Mesothelial cell of epicardium (in vitro differentiated cells): ENCODE measurements at regions not wholly inside any gene's neighbourhood (a gene's known extent, or its start where the extent isn't known, plus 50 kb on each side); places are given as distances from the start of the nearest gene placed in this dataset.
"Not testable (repeated sequence)": the region's sequence is repeated elsewhere in the genome, so short reads cannot be mapped to it uniquely, and the experiment has no call there.

Source experiments
- DNase-seq, 2 experiments: peaks; one replicate each; pipeline ENCODE4 v3.0.0; 2021; ENCODE audit warnings: low spot score in 2 of 2; ENCODE audit not compliant: unreplicated experiment in 2 of 2
- H3K27ac Mint-ChIP-seq: 2 replicates; pipeline ENCODE4 v1.8.0; 2021; ENCODE audit warnings: mixed read lengths
- H3K27me3 Mint-ChIP-seq: 2 replicates; pipeline ENCODE4 v1.8.0; 2021; ENCODE audit warnings: low read depth, mixed read lengths
- H3K36me3 Mint-ChIP-seq: 2 replicates; pipeline ENCODE4 v1.8.0; 2021; ENCODE audit warnings: mixed read lengths
- H3K4me1 Mint-ChIP-seq: 2 replicates; pipeline ENCODE4 v1.8.0; 2021; ENCODE audit warnings: mixed read lengths
- H3K4me3 Mint-ChIP-seq: 2 replicates; pipeline ENCODE4 v1.8.0; 2021; ENCODE audit warnings: mild to moderate bottlenecking, moderate library complexity, mixed read lengths
- H3K9me3 Mint-ChIP-seq: 2 replicates; pipeline ENCODE4 v1.8.0; 2021; ENCODE audit warnings: mixed read lengths
- TF ChIP-seq, protein P1 (sequence below): fragments of 200-600 bp; sonication (generic); IDR thresholded peaks from one replicate; pipeline ENCODE4 v1.5.0; 2021; ENCODE audit warnings: antibody characterized with exemption; ENCODE audit not compliant: unreplicated experiment

DNA sequence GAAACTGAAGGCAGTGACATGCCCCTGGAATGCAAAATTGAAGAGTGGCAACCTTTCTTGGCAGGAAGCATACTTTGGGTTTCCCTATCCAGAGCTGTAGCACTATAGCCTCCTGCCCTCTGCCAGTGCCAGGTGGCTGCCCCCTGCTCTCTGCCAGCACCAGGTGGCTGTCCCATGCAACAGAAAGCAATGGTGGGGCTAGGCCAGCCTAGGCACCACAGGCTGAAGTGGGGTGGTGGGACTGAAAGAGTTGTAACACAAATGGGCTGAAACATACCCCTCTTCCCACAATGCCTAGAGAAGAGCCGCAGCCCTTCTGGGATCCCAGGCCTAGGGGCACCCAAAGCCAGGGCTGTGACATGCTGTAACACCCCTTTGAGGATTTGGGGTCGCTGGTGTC is 1739.3 kb upstream of the LRRTM1 start:
- no peaks in the 10 kb centered on the region for H3K36me3 Mint-ChIP-seq
- TF ChIP-seq, protein P1, sequence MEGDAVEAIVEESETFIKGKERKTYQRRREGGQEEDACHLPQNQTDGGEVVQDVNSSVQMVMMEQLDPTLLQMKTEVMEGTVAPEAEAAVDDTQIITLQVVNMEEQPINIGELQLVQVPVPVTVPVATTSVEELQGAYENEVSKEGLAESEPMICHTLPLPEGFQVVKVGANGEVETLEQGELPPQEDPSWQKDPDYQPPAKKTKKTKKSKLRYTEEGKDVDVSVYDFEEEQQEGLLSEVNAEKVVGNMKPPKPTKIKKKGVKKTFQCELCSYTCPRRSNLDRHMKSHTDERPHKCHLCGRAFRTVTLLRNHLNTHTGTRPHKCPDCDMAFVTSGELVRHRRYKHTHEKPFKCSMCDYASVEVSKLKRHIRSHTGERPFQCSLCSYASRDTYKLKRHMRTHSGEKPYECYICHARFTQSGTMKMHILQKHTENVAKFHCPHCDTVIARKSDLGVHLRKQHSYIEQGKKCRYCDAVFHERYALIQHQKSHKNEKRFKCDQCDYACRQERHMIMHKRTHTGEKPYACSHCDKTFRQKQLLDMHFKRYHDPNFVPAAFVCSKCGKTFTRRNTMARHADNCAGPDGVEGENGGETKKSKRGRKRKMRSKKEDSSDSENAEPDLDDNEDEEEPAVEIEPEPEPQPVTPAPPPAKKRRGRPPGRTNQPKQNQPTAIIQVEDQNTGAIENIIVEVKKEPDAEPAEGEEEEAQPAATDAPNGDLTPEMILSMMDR = no peak
- no peaks in the 10 kb centered on the region for H3K4me1 Mint-ChIP-seq
- no peak for DNase-seq
- H3K27me3 Mint-ChIP-seq = no peaks in the 10 kb centered on the region
- peaks cover 24% of the 10 kb centered on the region for H3K9me3 Mint-ChIP-seq
- no peak overlapping the region for H3K4me3 Mint-ChIP-seq
- H3K27ac Mint-ChIP-seq = no peak overlapping the region

- no peaks in the 10 kb centered on the region for H3K36me3 Mint-ChIP-seq
- TF ChIP-seq, protein P1 = no peak
- DNase-seq = no peak
- H3K4me3 Mint-ChIP-seq = no peak overlapping the region
- H3K27me3 Mint-ChIP-seq = no peaks in the 10 kb centered on the region
- no peak overlapping the region for H3K27ac Mint-ChIP-seq
- H3K9me3 Mint-ChIP-seq = peaks cover 35% of the 10 kb centered on the region
- H3K4me1 Mint-ChIP-seq = peaks cover 2% of the 10 kb centered on the region
These were observed 1723.5 kb upstream of the LRRTM1 start for GRCh38 chr2:82027921-82028615.

GRCh38 chr2:82023710-82024109 is 1719.2 kb upstream of the LRRTM1 start:
- TF ChIP-seq, protein P1 = peak; percentile 45
- Mint-ChIP-seq H3K4me3 (no peak overlapping the region), H3K9me3 (peaks cover 7% of the 10 kb centered on the region), H3K27ac (no peak overlapping the region), H3K4me1 (peaks cover 2% of the 10 kb centered on the region), H3K36me3 (no peaks in the 10 kb centered on the region), H3K27me3 (no peaks in the 10 kb centered on the region)
- DNase-seq = no peak

- Mint-ChIP-seq H3K4me1 (no peaks in the 10 kb centered on the region), H3K4me3 (no peak overlapping the region), H3K27me3 (no peaks in the 10 kb centered on the region), H3K36me3 (no peaks in the 10 kb centered on the region), H3K27ac (no peak overlapping the region), H3K9me3 (no peaks in the 10 kb centered on the region)
- no peak for DNase-seq
- TF ChIP-seq, protein P1 = no peak
These were observed 1709.1 kb upstream of the LRRTM1 start for GRCh38 chr2:82013641-82014040.

DNA sequence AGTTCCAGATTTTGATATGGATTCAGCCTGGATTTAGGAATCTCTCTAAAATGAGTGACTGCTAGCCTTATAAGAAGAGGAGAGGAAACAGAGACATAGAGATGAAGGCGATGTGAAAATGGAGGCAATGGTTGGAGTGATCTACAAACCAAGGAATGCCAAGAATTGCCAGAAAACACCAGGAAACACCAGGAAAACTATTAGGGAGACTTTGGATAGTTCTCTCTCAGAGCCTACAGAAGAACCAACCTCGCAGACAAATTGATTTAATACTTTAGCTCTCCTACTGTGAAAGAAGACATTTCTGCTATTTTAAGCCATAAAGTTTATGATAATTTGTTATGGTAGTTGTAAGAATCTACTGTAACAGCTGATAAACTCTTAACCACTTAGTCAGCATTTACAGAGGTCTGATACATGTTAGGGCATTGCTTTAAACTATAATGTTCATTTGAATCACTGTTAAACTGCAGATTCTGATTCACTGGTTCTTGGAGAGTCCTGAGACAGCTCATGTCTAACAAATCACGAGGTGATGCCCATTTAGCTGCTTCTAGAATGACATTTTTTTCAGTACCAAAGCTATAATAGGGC is 1702.6 kb upstream of the LRRTM1 start:
- Mint-ChIP-seq H3K27me3 (no peaks in the 10 kb centered on the region), H3K4me1 (no peaks in the 10 kb centered on the region), H3K4me3 (no peak overlapping the region), H3K36me3 (no peaks in the 10 kb centered on the region), H3K9me3 (no peaks in the 10 kb centered on the region), H3K27ac (no peak overlapping the region)
- TF ChIP-seq, protein P1 = no peak
- no peak for DNase-seq

- not testable (repeated sequence) for H3K27ac Mint-ChIP-seq, H3K4me1 Mint-ChIP-seq, H3K27me3 Mint-ChIP-seq, DNase-seq, H3K9me3 Mint-ChIP-seq, H3K4me3 Mint-ChIP-seq, H3K36me3 Mint-ChIP-seq
These were observed 1701.3 kb upstream of the LRRTM1 start for GRCh38 chr2:82005889-82006288.
